ENCODE measurements at regions not wholly inside any gene's neighbourhood (a gene's known extent, or its start where the extent isn't known, plus 50 kb on each side); places are given as distances from the start of the nearest gene placed in this dataset.
A peak's percentile ranks its signal among the peaks of the same experiment; 100 is the strongest.

GRCh38 chr9:86605303-86605702 lies 251.1 kb upstream of the TUT7 start:
- Histone ChIP-seq H3K27ac (ENCODE audit: low read depth in 2 of 2, low read length in 1 of 2) (no peak overlapping the region), H3K36me3 (replicated peaks in 1 of 2; ENCODE audit: control insufficient read depth in 1 of 2, insufficient read depth in 2 of 2, low read length in 1 of 2) (no peaks in the 10 kb centered on the region), H3K4me3 (ENCODE audit: low read depth in 2 of 2, low read length in 1 of 2) (no peak overlapping the region), H2AFZ (ENCODE audit: low read depth) (no peak overlapping the region), H3K4me2 (0 out of 2 replicates have a peak overlapping the region, but pooled peaks have one; percentile 20), H4K20me1 (ENCODE audit: insufficient read depth) (no peaks in the 10 kb centered on the region), H3K4me1 (ENCODE audit: control insufficient read depth in 1 of 2, insufficient read depth in 2 of 2, low read depth in 1 of 2, low read length in 1 of 2) (peaks cover 0 to 32% of the 10 kb centered on the region in 2 experiments; a peak in 1 of 4 replicates), H3K27me3 (ENCODE audit: insufficient read depth) (no peaks in the 10 kb centered on the region), H3K79me2 (ENCODE audit: insufficient read depth) (no peaks in the 10 kb centered on the region), H3K9me2 (no peaks in the 10 kb centered on the region), H3K9me3 (no peaks in the 10 kb centered on the region), H3F3A (replicated peaks; ENCODE audit: insufficient read depth) (peaks cover 9% of the 10 kb centered on the region), H3K9ac (no peak overlapping the region)
- CTCF ChIA-PET, result no interaction called here
- POLR2A ChIA-PET, result interaction anchor here (0.6 kb wide), 1 partner anchor 9 kb away, joined by 3 read pairs; no protein-coding TSS in a partner anchor
- TF ChIP-seq EP300 (IDR thresholded peaks at IDR 0.05; ENCODE audit: borderline replicate concordance in 1 of 2, low read depth in 1 of 2, low read length in 1 of 2) (no peak), JUND (IDR thresholded peaks at IDR 0.05) (no peak), FOSL2 (IDR thresholded peaks at IDR 0.05; ENCODE audit: borderline replicate concordance, low read depth) (no peak), RAD21 (IDR thresholded peaks at IDR 0.05; ENCODE audit: low read length) (no peak), ELF1 (IDR thresholded peaks at IDR 0.05) (no peak), MEF2A (IDR thresholded peaks at IDR 0.05; ENCODE audit: borderline replicate concordance, low read depth) (no peak), TCF12 (IDR thresholded peaks at IDR 0.05) (no peak), RCOR1 (IDR thresholded peaks at IDR 0.05; ENCODE audit: low read length) (no peak), RXRA (IDR thresholded peaks at IDR 0.05; ENCODE audit: borderline replicate concordance, low read depth) (no peak), MXI1 (IDR thresholded peaks at IDR 0.05; ENCODE audit: low read depth, low read length) (no peak)
- WGBS (ENCODE audit: low lambda C conversion rate), result 60% methylated on average over 3 of the region's 3 CpGs
- no peak for DNase-seq

GRCh38 chr9:86604741-86605140 lies 250.5 kb upstream of the TUT7 start:
- no peaks in the 10 kb centered on the region for H3K9me3 ChIP-seq
- peak overlapping the region; percentile 20; the same call in 1 of the 2 replicates for H3K4me2 ChIP-seq
- ChIA-PET CTCF (no interaction called here), POLR2A (no interaction called here)
- H3K27me3 ChIP-seq (ENCODE audit: insufficient read depth), result no peaks in the 10 kb centered on the region
- no peak overlapping the region; the same call in 1 of the 2 replicates for H2AFZ ChIP-seq (ENCODE audit: low read depth)
- H3K9me2 ChIP-seq, result no peaks in the 10 kb centered on the region
- no peak for DNase-seq
- H3K4me3 ChIP-seq (ENCODE audit: low read depth in 2 of 2, low read length in 1 of 2), result no peak overlapping the region
- TF ChIP-seq JUND (IDR thresholded peaks at IDR 0.05) (0 out of 2 replicates have a peak, but pooled peaks have one; percentile 14), TCF12 (IDR thresholded peaks at IDR 0.05) (peak; percentile 22; the same call in 1 of the 2 replicates), FOXJ3 (CRISPR knock-in tag; IDR thresholded peaks at IDR 0.05) (no peak)
- no peaks in the 10 kb centered on the region for H3K36me3 ChIP-seq (replicated peaks in 1 of 2; ENCODE audit: control insufficient read depth in 1 of 2, insufficient read depth in 2 of 2, low read length in 1 of 2)
- no peaks in the 10 kb centered on the region for H4K20me1 ChIP-seq (ENCODE audit: insufficient read depth)
- no peak overlapping the region for H3K9ac ChIP-seq
- H3K4me1 ChIP-seq (ENCODE audit: control insufficient read depth in 1 of 2, insufficient read depth in 2 of 2, low read depth in 1 of 2, low read length in 1 of 2), result peaks cover 0 to 38% of the 10 kb centered on the region in 2 experiments; a peak in 1 of 4 replicates
- H3K79me2 ChIP-seq (ENCODE audit: insufficient read depth), result no peaks in the 10 kb centered on the region
- no peak overlapping the region for H3K27ac ChIP-seq (ENCODE audit: low read depth in 2 of 2, low read length in 1 of 2)
- peaks cover 9% of the 10 kb centered on the region for H3F3A ChIP-seq (replicated peaks; ENCODE audit: insufficient read depth)

- H3K4me3 ChIP-seq (ENCODE audit: low read depth in 2 of 2, low read length in 1 of 2), result no peak overlapping the region
- no peak overlapping the region for H3K4me2 ChIP-seq
- no peaks in the 10 kb centered on the region for H3K9me2 ChIP-seq
- H3F3A ChIP-seq (replicated peaks; ENCODE audit: insufficient read depth), result peaks cover 9% of the 10 kb centered on the region
- no peaks in the 10 kb centered on the region for H3K9me3 ChIP-seq
- no peak overlapping the region for H3K9ac ChIP-seq
- DNase-seq, result no peak
- H2AFZ ChIP-seq (ENCODE audit: low read depth), result no peak overlapping the region
- TF ChIP-seq, protein P1, sequence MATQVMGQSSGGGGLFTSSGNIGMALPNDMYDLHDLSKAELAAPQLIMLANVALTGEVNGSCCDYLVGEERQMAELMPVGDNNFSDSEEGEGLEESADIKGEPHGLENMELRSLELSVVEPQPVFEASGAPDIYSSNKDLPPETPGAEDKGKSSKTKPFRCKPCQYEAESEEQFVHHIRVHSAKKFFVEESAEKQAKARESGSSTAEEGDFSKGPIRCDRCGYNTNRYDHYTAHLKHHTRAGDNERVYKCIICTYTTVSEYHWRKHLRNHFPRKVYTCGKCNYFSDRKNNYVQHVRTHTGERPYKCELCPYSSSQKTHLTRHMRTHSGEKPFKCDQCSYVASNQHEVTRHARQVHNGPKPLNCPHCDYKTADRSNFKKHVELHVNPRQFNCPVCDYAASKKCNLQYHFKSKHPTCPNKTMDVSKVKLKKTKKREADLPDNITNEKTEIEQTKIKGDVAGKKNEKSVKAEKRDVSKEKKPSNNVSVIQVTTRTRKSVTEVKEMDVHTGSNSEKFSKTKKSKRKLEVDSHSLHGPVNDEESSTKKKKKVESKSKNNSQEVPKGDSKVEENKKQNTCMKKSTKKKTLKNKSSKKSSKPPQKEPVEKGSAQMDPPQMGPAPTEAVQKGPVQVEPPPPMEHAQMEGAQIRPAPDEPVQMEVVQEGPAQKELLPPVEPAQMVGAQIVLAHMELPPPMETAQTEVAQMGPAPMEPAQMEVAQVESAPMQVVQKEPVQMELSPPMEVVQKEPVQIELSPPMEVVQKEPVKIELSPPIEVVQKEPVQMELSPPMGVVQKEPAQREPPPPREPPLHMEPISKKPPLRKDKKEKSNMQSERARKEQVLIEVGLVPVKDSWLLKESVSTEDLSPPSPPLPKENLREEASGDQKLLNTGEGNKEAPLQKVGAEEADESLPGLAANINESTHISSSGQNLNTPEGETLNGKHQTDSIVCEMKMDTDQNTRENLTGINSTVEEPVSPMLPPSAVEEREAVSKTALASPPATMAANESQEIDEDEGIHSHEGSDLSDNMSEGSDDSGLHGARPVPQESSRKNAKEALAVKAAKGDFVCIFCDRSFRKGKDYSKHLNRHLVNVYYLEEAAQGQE (IDR thresholded peaks at IDR 0.05; ENCODE audit: low read depth, low read length), result no peak
- TF ChIP-seq FOSL2 (IDR thresholded peaks at IDR 0.05; ENCODE audit: borderline replicate concordance, low read depth), result no peak
- TF ChIP-seq NFIC (IDR thresholded peaks at IDR 0.05; ENCODE audit: borderline replicate concordance), result no peak
- no peak for TF ChIP-seq TAF1 (IDR thresholded peaks at IDR 0.05; ENCODE audit: borderline replicate concordance, low read depth, low read length)
- TF ChIP-seq MXI1 (IDR thresholded peaks at IDR 0.05; ENCODE audit: low read depth, low read length), result no peak
- no peak for TF ChIP-seq NRF1 (IDR thresholded peaks at IDR 0.05; ENCODE audit: low read depth, low read length)
- CTCF ChIA-PET, result interaction anchor here (0.7 kb wide), 1 partner anchor 31 kb away, joined by 3 read pairs; no protein-coding TSS in a partner anchor
- no peaks in the 10 kb centered on the region for H3K27me3 ChIP-seq (ENCODE audit: insufficient read depth)
- H4K20me1 ChIP-seq (ENCODE audit: insufficient read depth), result no peaks in the 10 kb centered on the region
- H3K79me2 ChIP-seq (ENCODE audit: insufficient read depth), result no peaks in the 10 kb centered on the region
- H3K36me3 ChIP-seq (replicated peaks in 1 of 2; ENCODE audit: control insufficient read depth in 1 of 2, insufficient read depth in 2 of 2, low read length in 1 of 2), result no peaks in the 10 kb centered on the region
- no peak overlapping the region for H3K27ac ChIP-seq (ENCODE audit: low read depth in 2 of 2, low read length in 1 of 2)
- H3K4me1 ChIP-seq (ENCODE audit: control insufficient read depth in 1 of 2, insufficient read depth in 2 of 2, low read depth in 1 of 2, low read length in 1 of 2), result peaks cover 3 to 40% of the 10 kb centered on the region in 2 experiments; a peak in 2 of 4 replicates
- POLR2A ChIA-PET, result no interaction called here
These were observed 248.5 kb upstream of the TUT7 start for GRCh38 chr9:86602715-86603114.

All from SK-N-SH (cell line).